GM23338 (cell line): ENCODE measurements at regions not wholly inside any gene's neighbourhood (a gene's known extent, or its start where the extent isn't known, plus 50 kb on each side); places are given as distances from the start of the nearest gene placed in this dataset.

Experiments used
- CTCF ChIP-seq, 2 experiments: fragments of 200-600 bp in 1 of 2; sonication (generic) in 1 of 2; conservative IDR thresholded peaks; 2 replicates each; pipeline versions ENCODE4 v1.5.1 to v1.6.1; 2016 to 2017; ENCODE audit warnings: antibody characterized with exemption in 2 of 2, low read depth in 2 of 2, mild to moderate bottlenecking in 2 of 2, moderate library complexity in 1 of 2
- JUNB ChIP-seq: IDR thresholded peaks from one replicate; pipeline ENCODE4 v1.6.1; 2016; ENCODE audit warnings: antibody characterized with exemption; ENCODE audit not compliant: unreplicated experiment

DNA sequence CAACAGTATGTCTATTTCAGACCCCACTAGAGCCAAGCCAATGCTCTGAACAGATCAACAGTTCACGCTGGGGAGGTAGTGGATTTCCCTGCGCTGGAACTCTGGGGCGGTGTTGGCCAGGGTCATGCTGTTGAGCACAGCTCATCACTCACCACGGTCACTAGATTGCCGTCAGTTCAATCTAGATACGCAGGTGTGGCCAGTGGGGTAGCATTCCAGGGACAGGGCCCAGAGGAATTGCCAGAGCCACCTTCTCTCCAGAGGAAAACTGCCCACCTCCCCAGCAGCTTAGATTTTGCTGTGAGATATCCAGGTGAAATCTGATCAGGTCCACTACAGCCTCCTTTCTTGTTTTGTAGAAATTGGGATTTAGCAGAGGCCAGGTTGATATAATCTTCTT is 101.8 kb downstream of the SOX11 start:
- no peak for TF ChIP-seq CTCF (conservative IDR thresholded peaks at IDR 0.05; ENCODE audit: low read depth in 2 of 2)
- TF ChIP-seq JUNB = no peak
